RPMI7951 (cell line): ENCODE measurements at regions not wholly inside any gene's neighbourhood (a gene's known extent, or its start where the extent isn't known, plus 50 kb on each side); places are given as distances from the start of the nearest gene placed in this dataset.
"Not testable (repeated sequence)": the region's sequence is repeated elsewhere in the genome, so short reads cannot be mapped to it uniquely, and the experiment has no call there.

ENCODE experiments used
- DNase-seq: peaks from one replicate; pipeline ENCODE4 v3.0.0-alpha.2; 2012; ENCODE audit warnings: low read depth

DNA sequence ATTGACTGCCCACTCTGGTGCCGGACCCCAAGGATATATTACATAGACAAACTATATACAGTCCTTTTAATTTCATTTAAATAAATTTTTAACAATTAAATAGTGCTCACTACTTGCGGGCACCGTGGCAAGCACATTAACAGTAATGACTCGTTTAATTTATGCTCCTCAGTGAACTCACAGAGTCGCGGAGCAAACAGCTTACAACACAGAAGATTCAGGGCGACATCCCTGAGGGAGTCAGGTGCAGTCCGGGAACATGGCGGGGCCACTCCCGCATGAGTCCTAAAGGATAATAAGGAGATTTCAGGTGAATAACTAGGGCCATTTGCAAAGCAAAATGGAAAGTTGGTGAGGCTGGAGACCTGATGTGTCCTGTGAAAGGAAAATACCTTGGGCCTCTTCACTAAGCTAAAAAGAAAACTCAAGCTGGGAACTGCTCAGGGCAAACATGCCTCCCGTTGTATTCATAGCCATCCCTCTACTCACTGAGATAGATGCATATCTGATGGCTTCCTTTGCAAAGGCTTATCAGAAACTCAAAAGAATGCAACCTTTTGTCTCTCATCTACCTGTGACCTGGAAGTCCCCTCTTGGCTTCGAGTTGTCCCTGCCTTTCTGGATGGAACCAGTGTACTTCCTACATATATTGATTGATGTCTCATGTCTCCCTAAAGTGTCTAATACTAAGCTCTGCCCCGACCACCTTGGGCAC is 125.6 kb downstream of the KLF6 start:
- DNase-seq = no peak

DNA sequence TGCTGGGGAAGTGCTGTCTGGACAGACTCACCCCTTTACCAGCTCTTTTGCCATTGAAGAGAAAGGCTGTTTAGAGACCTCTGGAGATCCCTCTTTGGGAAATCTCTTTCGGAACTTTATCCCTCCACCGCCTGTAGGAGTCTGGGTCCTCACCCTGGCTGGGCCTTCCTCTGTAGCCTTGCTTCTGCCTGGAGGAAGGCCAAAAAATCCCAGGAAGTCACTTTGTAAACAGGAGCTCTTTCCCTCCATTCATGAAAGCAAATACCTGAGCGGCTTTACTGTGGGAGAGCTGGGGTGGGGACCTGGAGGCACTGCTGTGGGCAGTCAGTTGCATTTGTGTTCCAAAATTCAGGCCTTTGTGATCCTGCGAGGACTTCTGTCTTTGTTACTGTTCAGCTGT is 126.2 kb downstream of the KLF6 start:
- DNase-seq = no peak

DNA sequence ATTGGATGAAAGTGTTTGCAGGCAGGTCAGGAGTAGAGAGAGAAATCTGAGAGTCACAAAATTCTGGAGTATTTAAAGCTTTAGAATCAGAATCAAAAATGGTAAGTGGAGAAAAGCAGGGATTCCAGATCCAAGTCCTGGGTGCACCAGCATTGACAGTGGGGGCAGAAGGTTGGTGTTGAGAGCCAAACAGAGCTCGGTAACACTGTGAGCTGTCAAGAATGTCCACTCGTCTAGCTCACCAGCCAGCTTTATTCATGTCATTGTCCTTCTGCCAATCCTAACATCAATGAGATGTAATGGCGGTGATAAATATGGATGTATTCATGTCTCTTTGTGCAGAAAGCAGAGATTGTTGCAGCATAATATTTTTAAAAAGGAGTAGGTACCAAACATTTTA is 128.8 kb downstream of the KLF6 start:
- DNase-seq = no peak

DNA sequence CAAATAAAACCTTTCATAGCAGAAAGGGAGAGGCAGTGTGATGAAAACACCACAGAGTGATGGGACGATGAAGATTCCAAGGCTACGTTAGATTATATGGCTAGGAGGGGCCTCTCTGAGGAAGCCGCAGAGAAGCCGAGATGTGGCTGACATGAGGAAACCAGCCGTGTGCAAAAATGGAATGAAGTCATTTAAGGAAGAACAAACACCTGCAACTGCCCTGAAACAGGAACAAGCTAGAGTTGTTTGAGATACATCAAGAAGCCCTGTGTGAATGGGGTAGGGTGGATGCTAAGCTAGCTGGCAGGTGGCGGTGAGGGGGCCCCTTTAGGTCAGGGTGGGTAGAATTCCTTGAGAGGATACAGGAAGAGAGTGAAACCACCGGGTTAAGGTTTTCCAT is 129.5 kb downstream of the KLF6 start:
- DNase-seq = no peak

DNA sequence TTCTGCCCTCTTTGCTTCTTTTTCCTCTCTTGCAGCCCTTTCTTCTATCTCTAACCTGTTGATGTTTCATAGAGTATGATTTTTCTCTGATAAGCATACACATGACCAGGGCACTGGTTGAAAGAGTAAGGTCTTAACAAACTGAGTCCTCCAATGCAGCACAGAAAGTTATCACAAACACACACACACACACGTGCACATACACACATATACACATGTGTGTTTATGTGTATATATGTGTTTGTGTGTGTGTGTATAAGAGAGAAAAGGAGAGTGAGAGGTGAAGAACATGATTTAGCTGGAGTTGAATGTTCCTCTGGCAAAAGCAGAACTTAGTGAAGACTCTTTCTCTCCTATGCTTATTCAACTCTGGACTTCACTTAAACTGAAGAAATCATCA is 130.0 kb downstream of the KLF6 start:
- no peak for DNase-seq

DNA sequence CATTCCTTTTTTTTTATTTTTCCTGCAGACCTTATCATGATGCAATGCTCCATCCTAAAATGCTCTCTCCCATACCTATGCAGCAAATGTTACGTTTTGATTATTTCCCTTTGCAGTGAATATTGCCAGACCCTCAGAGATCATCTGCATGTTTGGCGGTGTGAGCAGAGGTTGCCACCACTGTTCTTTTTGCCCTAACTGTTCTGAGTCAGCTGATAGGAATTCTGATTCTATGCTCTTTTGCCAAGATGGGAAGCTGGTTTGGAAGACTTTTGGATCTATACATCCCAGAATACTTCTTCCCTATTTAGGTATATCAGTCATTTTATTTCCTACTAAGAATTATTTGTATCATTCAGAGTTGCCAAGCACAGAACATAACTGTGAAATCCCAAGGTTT is 130.5 kb downstream of the KLF6 start:
- DNase-seq = peak; percentile 71

DNA sequence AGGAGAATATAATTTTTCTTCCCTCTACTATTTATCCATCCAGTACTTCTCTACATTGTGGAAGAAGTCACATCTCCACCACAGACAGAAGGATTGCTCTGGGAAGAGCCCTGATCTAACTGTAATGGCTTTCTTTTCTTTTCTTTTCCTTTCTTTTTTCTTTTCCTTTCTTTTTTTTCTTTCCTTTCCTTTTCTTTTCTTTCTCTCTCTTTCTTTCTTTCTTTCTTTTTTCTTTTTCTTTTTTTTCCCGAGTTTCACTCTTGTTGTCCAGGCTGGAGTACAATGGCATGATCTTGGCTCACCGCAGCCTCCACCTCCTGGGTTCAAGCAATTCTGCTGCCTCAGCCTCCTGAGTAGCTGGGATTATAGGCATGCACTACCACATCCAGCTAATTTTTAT is 131.7 kb downstream of the KLF6 start:
- not testable (repeated sequence) for DNase-seq

DNA sequence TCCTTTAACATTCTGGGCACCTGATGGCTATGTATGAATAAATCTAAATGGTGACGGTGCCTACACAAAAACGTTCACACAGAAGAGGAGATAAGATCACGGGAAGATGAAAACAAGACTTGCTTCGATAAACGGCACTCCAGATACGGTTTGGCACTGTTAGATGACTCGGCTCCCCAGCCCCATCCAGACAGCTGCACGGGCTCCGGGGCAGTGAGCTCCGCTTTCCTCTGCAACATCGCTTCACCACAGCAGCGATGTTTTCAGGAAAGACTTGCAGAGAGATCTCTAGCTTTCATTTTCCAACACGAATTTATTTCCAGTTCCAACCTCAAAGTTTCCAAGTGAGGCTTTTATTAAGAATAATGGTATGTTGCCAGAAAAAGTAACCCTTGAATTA is 132.1 kb downstream of the KLF6 start:
- peak; percentile 76 for DNase-seq

DNA sequence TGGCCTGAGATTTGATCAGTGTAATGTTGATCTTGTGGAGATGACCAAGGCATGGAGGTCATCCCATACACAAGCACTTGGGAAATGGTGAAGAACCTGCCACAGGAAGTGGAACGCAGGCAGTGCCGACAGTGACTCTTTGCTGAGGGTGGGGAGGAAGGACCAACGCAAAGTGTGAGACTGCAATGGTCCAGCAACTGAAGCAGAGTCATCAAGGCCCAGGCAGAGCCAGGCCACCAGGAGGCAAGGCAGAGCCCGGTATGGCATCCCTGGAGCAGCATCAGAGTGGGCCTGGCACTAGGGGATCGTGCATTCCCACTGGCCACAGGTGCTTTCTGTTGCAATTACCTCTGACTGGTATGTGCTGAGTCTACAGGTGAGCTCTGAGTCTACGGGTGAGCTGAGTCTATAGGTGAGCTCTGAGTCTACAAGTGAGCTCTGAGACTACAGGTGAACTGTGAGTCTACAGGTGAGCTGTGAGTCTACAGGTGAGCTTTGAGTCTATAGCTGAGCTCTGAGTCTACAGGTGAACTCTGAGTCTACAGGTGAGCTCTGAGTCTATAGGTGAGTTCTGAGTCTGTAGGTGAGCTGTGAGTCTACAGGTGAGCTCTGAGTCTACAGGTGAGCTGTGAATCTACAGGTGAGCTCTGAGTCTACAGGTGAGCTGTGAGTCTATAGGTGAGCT is 132.9 kb downstream of the KLF6 start:
- no peak for DNase-seq

DNA sequence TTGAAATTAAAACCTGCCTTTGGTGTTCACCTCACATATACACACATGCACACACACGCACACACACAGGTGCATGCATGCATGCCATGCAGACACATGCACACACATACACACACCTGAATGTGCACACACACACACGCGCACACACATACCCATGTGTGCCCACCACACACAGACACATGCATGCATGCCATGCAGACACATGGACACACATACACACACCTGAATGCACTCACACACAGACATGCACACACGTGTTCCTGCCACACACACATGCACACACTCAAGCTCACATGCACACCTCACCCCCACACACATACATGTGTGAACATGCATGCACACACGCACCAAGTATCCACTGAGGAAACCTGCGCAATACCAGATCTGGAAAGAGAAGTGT is 136.4 kb downstream of the KLF6 start:
- DNase-seq = no peak

DNA sequence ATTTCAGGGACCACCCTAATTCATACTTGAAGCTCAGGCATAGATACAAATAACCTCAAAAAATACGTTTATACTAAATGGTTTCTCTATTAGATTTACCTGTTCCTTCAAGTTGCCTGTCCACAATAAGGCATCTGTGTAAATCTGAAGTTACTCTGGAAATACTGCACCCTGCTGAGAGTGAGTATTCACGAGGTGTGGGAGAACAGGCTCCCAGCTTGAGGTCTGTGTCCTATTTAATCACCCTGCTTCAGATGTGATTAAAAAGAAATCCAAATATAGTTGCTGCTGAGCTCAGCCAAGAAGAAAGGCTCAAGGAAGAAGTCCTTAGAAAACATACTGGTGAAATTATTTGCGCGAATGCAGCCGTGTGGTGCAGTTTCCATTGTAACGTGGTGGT is 136.8 kb downstream of the KLF6 start:
- DNase-seq = no peak

DNA sequence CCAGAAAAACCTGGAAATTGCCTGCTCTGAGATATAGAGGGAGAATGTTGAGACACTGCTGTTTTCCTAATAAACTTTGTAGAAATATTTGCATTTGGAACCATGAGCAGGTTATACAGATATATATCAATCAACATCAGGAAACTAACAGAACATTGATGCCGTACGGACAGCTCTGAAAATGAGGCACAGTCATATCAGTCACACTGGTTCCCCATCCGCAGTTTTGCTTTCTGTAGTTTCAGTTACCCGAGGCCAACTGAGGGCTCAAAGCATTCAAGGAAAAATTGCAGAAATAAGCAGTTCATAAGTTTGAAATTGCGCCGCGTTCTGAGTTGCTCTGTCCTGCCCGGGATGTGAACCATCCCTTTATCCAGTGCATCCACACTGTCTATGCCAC is 137.9 kb downstream of the KLF6 start:
- DNase-seq = no peak

DNA sequence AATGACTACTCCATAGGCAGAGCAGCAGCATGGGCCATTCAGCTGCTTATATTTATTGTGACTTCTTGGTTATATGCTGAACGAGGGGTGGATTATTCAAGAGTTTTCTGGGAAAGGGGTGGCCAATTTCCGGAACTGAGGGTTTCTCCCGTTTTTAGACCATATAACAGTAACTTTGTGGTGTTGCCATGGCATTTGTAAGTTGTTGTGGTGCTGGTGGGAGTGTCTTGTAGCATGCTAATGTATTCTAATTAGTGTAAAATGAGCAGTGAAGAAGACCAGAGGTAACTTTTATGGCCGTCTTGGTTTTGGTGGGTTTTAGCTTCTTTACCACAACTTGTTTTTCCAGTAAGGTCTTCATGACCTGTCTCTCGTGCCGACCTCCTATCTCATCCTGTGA is 139.6 kb downstream of the KLF6 start:
- no peak for DNase-seq

DNA sequence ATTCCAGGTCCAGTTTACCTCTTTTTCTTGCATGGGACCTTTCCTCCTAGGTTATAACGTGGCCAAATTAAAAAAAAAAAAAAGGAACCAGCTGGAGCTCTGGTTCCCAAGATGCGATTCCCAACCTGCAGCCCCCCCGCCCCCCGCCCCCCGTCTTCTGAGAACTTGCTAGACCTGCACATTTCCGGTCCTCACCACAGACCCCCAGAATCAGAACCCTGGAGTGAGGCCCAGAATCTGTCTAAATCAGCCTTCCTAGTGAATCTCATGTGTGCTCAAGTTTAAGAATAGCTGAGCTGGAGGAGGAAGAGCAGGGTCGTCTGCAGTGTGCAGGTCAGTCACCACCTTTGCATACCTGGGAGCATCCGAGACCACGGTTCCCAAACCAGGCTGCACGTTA is 144.2 kb downstream of the KLF6 start:
- DNase-seq = no peak

DNA sequence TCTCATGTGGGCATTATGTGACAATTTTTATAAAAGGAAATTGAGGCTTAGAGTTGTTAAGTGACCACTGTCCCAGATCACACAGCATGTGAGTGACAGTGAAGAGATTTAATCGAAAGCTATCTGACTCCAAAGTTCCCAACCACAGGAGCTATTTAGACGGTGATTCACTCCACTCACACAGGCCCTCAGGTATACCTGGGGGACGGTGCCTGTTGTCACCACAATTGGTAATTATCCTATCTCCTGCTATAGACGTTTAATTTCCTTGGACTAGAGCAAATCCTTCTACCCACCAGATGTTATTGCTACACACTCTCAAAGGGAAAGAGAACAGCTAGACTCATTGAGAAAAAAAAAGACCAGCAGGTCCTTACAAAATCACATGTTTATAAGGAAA is 145.5 kb downstream of the KLF6 start:
- no peak for DNase-seq

DNA sequence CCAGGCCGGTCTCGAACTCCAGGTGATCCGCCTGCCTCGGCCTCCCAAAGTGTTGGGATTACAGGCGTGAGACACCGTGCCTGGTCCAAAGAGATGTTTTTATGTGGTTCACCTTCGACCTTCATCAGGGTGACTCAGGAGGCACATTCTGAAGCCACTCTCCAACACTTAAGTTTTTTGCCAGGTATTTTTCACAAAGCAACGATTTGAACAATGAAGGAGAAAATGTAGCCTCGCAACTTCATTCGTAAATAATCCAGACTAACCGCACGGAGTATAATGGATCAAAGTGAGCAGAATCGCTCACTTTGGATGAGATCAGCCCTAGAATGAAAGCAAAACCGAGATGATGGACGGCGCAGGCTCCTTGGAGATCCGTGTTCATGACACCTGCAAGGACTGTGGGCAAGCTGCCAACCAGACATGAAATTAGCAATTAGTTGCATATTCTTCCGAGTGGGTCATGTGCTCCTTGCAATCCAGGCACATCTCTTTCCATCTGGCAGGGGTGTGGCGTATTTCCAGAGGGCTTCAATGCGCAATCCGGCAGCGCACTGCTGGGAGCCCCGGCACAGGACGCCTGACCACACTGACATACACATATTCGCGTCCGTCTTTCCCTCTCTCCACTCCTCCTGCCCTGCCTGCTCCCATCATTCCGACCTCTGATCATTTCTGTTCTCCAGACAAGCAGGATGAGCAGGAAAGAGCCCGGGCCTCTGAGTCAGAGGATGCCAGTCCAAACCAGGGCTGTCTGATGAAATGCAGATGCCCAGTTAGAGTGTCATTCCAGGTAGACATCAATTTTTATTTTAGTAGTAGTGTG is 148.4 kb downstream of the KLF6 start:
- no peak for DNase-seq

DNA sequence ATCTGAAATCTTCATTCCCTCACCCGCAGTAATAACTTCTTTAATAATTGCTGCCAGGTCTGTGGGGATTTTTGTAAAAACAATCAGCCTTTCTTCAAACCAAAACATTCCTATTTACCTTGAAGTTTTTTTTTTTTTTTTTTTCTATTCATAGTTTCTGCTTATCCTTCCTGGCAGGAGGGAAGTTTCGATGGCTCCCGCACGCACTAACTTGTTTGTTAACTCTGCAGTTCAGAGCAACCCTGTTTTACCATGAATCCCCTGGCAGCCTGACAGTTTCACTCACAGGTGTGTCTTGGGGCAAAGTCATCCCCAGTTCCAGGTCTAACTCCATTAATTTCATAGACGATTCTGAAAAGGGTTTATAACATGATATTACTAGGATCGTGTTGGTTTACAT is 149.3 kb downstream of the KLF6 start:
- no peak for DNase-seq

DNA sequence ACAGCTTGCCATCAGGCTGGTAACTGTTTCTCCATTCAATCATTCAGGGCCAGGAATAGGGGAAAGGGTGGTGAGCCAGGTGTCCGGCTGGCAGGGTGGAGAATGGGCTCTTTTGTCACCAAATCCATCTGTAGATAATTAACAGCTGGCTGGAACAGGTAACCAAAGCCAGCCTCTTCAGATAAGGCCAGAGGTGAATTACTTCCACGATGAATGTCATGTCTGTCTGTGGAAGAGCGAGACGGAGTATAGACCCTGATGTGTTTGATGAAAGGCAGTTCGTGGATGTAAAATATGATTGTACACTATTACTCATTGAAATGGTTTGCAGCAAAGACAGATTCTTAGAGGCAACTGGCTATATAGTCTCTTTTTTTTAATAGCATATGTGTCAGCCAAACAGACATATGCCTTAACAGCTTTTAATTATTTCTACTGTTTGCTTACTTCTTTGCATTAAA is 149.8 kb downstream of the KLF6 start:
- DNase-seq = no peak

DNA sequence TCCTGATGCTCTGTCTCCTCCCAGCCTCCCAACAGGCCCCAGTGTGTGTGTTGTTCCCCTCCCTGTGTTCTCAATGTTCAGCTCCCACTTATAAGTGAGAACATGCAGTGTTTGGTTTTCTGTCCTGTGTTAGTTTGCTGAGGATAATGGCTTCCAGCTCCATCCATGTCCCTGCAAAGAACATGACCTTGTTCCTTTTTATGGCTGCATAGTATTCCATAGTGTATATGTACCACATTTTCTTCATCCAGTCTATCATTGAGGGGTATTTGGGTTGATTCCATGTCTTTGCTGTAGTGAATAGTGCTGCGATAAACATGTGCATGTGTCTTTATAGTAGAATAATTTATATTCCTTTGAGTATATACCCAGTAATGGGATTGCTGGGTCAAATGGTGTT is 150.4 kb downstream of the KLF6 start:
- not testable (repeated sequence) for DNase-seq

DNA sequence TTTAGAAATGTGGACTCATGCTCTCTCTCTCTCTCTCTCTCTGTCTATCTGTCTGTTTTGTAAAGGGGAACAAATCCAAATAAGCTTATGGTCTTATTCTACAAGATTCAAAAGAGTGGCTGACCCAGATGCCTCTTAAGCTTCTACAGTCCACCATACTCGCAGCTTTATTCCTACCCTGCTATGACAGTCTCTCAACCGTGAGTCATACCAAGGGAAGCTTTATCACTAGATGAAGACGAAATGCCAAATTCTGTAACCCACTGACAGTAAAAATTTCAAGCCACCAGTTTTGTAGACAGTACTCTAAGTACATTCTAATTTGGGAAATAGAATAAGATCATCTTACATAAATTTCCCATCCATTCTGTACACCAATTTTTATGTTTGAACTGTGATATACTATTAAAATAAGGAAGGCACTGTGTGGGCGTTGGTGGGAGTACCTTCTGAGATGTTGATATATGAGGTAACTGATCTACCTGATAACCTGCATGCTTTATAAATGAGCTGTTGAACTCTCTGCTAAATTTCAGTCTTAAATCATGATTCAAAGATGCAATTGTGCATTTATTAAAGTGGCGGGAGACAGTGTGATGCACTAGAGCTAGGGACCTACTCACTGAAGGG is 153.2 kb downstream of the KLF6 start:
- peak; percentile 39 for DNase-seq

DNA sequence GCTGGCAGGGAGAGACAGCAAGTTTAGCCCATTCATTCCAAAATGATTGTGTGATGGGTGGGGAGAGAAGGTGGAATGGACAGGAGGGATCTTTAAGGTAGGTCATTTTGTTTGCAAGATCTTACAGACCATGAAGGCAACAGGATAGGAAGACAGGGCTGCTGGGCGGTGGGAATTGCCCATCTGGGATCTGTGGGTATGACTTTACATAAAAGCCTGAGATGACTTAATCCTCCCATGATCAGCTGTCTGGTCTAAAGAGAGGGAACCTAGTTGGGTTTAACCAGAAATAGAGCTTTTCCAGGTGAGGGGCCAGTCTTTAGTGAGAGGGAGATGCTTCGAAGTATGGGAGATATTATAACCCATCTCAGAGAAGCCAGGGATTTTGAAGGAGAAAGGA is 153.7 kb downstream of the KLF6 start:
- DNase-seq = no peak
